Spleen (tissue), 11 donors: ENCODE measurements at regions not wholly inside any gene's neighbourhood (a gene's known extent, or its start where the extent isn't known, plus 50 kb on each side); places are given as distances from the start of the nearest gene placed in this dataset.

Experiments
- DNase-seq: peaks from one replicate; pipeline ENCODE4 v3.0.0-alpha.2; 2020
- H3K27ac ChIP-seq, 8 donors: fragments of 200-600 bp; sonication (generic) in 7 of 8; 1 replicate in 4 of 8; 2 replicates in 4 of 8; pipeline versions ENCODE4 v1.5.0 to v1.8.0; 2016 to 2021; ENCODE audit warnings: inconsistent platforms in 4 of 8, mild to moderate bottlenecking in 4 of 8, moderate library complexity in 1 of 8
- H3K27me3 ChIP-seq, 7 donors: fragments of 200-600 bp; sonication (generic) in 6 of 7; replicated peaks in 1 of 7; 1 replicate in 4 of 7; 2 replicates in 3 of 7; pipeline versions ENCODE4 v1.5.0 to v1.8.0; 2016 to 2021; ENCODE audit warnings: inconsistent platforms in 3 of 7, mild to moderate bottlenecking in 1 of 7
- H3K36me3 ChIP-seq, 6 donors: fragments of 200-600 bp; sonication (generic) in 5 of 6; 1 replicate in 4 of 6; 2 replicates in 2 of 6; pipeline versions ENCODE4 v1.5.0 to v1.8.0; 2016 to 2021; ENCODE audit warnings: inconsistent platforms in 2 of 6
- H3K4me1 ChIP-seq, 6 donors: fragments of 200-600 bp; sonication (generic) in 5 of 6; 1 replicate in 3 of 6; 2 replicates in 3 of 6; pipeline versions ENCODE4 v1.5.0 to v1.8.0; 2016 to 2021; ENCODE audit warnings: inconsistent platforms in 3 of 6
- H3K4me3 ChIP-seq, 8 donors: fragments of 200-600 bp; sonication (generic) in 7 of 8; 1 replicate in 4 of 8; 2 replicates in 4 of 8; pipeline versions ENCODE4 v1.5.0 to v1.8.0; 2016 to 2021; ENCODE audit warnings: inconsistent platforms in 4 of 8, mild to moderate bottlenecking in 4 of 8, moderate library complexity in 2 of 8
- H3K9me3 ChIP-seq, 8 donors: fragments of 200-600 bp; sonication (generic) in 7 of 8; 1 replicate in 4 of 8; 2 replicates in 4 of 8; pipeline versions ENCODE4 v1.5.0 to v1.8.0; 2016 to 2021; ENCODE audit warnings: inconsistent platforms in 4 of 8
- CTCF ChIP-seq, 11 experiments: fragments of 200-600 bp in 7 of 11; fragments of 450-650 bp in 4 of 11; sonication (generic) in 4 of 11; IDR thresholded peaks in 8 of 11; conservative IDR thresholded peaks in 3 of 11; 1 replicate in 7 of 11; 2 replicates in 4 of 11; pipeline versions ENCODE4 v1.4.0 to v1.8.0; 2016 to 2021; ENCODE audit warnings: antibody characterized with exemption in 11 of 11, inconsistent platforms in 4 of 11, mild to moderate bottlenecking in 1 of 11
- POLR2A ChIP-seq, 3 donors: fragments of 450-650 bp; IDR thresholded peaks; one replicate each; pipeline ENCODE4 v1.5.1; 2017; ENCODE audit warnings: antibody characterized with exemption in 3 of 3, mild to moderate bottlenecking in 1 of 3
- POLR2AphosphoS5 ChIP-seq, 3 donors: sonication (generic); formaldehyde crosslinking; IDR thresholded peaks; one replicate each; pipeline ENCODE4 v1.5.1; 2017; ENCODE audit warnings: antibody characterized with exemption in 3 of 3
- whole genome bisulfite sequencing, 5 donors: extraction: QIAGEN DNeasy Blood & Tissue Kit in 3 of 5; methylation state at CpG; one replicate each; pipeline versions ENCODE4 v1.1.5 to v1.1.7; 2013 to 2018; 5-methylcytosine and 5-hydroxymethylcytosine counted together
- intact Hi-C: fragments of 100-400 bp; cut with DNase I; formaldehyde crosslinking; loops from one replicate; pipeline ENCODE4 v1.15.0; 2023; ENCODE audit warnings: low total_unique reads
- donor health status: healthy with polysubstance abuse.
- donor health status: DM: no; HTN: no; CAD: no; lungs with moderate emphysema.
- donor health status: DM: no; HTN: no; CAD: no.
- donor health status: Bipolar disorder and iron deficiency.
- donor health status: healthy.
- donor health status: DM: no; HTN: no; CAD: no.
- donor health status: DM: yes; HTN: yes; CAD: no.

DNA sequence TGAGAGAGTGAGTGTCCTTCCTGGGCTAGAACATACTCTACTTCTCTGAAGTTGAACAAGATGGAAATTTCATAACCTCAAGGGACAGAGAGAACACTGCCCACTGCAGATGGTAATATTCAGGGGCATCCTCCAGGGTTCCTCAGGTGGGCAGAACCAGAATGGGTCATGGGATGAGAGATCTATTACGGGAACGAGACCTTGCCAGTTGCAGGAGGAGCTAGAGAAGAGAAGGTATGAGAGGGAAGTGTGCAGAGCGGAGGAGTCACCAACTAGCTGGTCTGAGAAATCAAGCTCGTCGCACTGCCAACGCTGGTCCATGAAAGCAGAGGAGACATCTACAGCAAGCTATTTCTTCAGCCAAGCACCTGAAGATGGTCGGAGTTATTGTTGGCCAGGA, 184.7 kb downstream of the TJP1 start:
- H3K4me1 ChIP-seq: no peaks in the 10 kb centered on the region
- intact Hi-C loops: no loop called here
- DNase-seq: no peak
- H3K4me3 ChIP-seq: no peak overlapping the region
- peaks cover 0 to 7% (median 0%) of the 10 kb centered on the region in 7 donors for H3K27me3 ChIP-seq
- no peaks in the 10 kb centered on the region for H3K36me3 ChIP-seq
- no peak overlapping the region for H3K27ac ChIP-seq
- H3K9me3 ChIP-seq: no peaks in the 10 kb centered on the region
- 58 to 93% (median 87%) methylated on average over 7 of the region's 7 CpGs for WGBS, 5 donors
- TF ChIP-seq CTCF (IDR thresholded peaks at IDR 0.05 in 8 of 11, conservative IDR thresholded peaks at IDR 0.05 in 3 of 11) (no peak), POLR2A (IDR thresholded peaks at IDR 0.05) (no peak), POLR2AphosphoS5 (IDR thresholded peaks at IDR 0.05) (no peak)

DNA sequence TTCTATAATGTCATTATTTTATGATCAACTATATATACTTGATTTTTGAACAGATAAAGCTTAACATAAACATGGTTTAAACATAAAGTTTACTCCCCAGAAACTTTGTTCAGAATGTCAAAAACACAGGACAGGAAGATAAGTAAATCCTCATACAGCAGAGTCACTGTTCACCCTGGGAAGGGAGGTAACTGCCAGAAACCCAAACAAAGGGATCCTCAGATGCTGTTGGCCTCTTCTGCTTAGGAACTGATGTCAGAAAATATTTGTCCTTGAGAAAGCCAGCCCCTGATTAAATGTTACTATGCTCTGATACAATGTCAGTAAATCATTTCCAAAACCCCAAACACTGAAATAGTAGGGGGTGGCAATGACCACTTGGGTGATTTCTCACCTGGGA, 185.3 kb downstream of the TJP1 start:
- Histone ChIP-seq H3K27me3 (peaks cover 0 to 13% (median 0%) of the 10 kb centered on the region in 7 donors), H3K27ac (no peak overlapping the region), H3K4me3 (no peak overlapping the region), H3K36me3 (no peaks in the 10 kb centered on the region), H3K4me1 (no peaks in the 10 kb centered on the region), H3K9me3 (no peaks in the 10 kb centered on the region)
- DNase-seq: no peak
- TF ChIP-seq CTCF (IDR thresholded peaks at IDR 0.05 in 8 of 11, conservative IDR thresholded peaks at IDR 0.05 in 3 of 11) (no peak), POLR2A (IDR thresholded peaks at IDR 0.05) (no peak), POLR2AphosphoS5 (IDR thresholded peaks at IDR 0.05) (no peak)
- intact Hi-C loops: no loop called here

GRCh38 chr15:29636140-29636539, 186.1 kb downstream of the TJP1 start:
- no peak overlapping the region for H3K27ac ChIP-seq
- H3K9me3 ChIP-seq: no peaks in the 10 kb centered on the region
- no peak overlapping the region for H3K4me3 ChIP-seq
- WGBS, 5 donors: 80 to 84% (median 83%) methylated on average over 13 of the region's 13 CpGs
- TF ChIP-seq POLR2A (IDR thresholded peaks at IDR 0.05) (no peak), POLR2AphosphoS5 (IDR thresholded peaks at IDR 0.05) (no peak), CTCF (IDR thresholded peaks at IDR 0.05 in 8 of 11, conservative IDR thresholded peaks at IDR 0.05 in 3 of 11) (no peak)
- H3K36me3 ChIP-seq: no peaks in the 10 kb centered on the region
- peaks cover 0 to 20% (median 0%) of the 10 kb centered on the region in 7 donors for H3K27me3 ChIP-seq
- no peaks in the 10 kb centered on the region for H3K4me1 ChIP-seq
- intact Hi-C loops: no loop called here
- no peak for DNase-seq

GRCh38 chr15:29635513-29636098, 186.7 kb downstream of the TJP1 start:
- H3K27me3 ChIP-seq: peaks cover 0 to 20% (median 0%) of the 10 kb centered on the region in 7 donors
- DNase-seq: no peak
- H3K4me3 ChIP-seq: no peak overlapping the region
- TF ChIP-seq POLR2A (IDR thresholded peaks at IDR 0.05) (no peak), CTCF (IDR thresholded peaks at IDR 0.05 in 8 of 11, conservative IDR thresholded peaks at IDR 0.05 in 3 of 11) (no peak), POLR2AphosphoS5 (IDR thresholded peaks at IDR 0.05) (no peak)
- H3K27ac ChIP-seq: no peak overlapping the region
- 80 to 94% (median 86%) methylated on average over 6 to 9 of the region's 9 CpGs for WGBS, 5 donors
- intact Hi-C loops: no loop called here
- no peaks in the 10 kb centered on the region for H3K9me3 ChIP-seq
- H3K4me1 ChIP-seq: no peaks in the 10 kb centered on the region
- no peaks in the 10 kb centered on the region for H3K36me3 ChIP-seq
